Activated CD8-positive, alpha-beta memory T cell treated with anti-CD3 and anti-CD28 coated beads for 24 hours (primary cell): ENCODE measurements at regions not wholly inside any gene's neighbourhood (a gene's known extent, or its start where the extent isn't known, plus 50 kb on each side); places are given as distances from the start of the nearest gene placed in this dataset.

ENCODE experiments used
- DNase-seq: peaks from one replicate; pipeline ENCODE4 v3.0.0-alpha.2; 2020

DNA sequence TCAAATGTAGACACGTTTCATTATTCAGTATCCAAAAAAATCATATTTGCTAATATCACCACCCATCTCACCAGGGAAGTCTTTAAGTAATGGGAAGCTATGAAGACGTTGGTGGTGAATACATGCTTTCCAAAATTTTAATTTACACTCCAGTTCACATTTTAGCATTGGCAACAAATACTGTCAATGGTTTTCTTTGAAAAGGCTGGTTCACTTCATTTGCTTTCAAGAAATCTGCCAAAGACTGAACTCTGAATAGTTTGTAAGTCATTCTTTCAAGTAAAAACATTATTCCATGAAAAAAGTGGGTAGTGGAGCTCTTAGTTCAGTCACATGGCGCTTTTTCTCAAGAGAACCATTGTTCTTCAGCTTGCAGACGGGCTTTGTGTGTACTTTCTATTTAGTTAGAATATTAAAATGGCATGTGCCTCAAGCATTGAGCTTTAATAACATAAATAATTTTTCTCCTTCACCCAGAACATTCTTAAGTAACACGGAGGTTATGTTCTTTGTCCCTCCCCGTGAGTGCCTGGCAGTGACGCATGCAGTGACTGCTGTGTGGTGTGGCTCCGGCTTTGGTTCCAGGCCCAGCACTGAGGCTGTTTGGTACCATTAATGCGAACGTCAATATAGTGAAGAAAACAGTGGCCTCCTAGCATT lies 300.0 kb upstream of the HDAC4 start:
- DNase-seq: no peak

- DNase-seq: peak; percentile 24
These were observed 296.8 kb upstream of the HDAC4 start for GRCh38 chr2:239697399-239698164.

DNA sequence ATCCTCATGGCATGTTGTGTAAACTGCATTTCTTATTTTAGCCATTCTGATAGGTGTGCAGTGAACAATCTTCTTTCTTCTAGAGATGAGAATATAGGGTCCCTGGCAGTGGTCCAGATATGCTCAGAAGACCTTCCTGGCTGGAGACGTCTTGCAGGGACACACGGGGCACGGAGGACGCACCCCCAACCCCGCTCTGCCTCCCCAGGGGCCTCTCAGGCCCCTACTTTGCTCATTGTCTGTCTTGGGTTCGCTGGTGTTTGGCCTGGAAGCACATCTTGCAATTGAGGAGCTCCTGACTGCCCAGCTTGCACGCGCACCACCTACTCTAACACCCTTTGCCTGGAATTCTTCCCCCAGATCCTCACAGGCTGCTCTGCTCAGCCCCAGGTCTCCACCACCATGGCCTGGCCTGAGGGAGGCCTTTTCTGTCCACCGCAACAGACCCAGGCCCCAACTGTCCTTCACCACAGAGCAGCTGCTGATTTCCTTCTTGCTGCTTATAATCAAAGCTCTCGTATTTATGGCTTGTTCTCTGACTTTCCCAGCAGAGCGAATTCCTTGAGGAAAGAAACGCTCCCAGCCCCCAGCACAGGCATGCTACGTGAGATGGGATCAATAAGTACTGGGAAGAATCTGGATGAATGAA lies 295.9 kb upstream of the HDAC4 start:
- DNase-seq: no peak

DNA sequence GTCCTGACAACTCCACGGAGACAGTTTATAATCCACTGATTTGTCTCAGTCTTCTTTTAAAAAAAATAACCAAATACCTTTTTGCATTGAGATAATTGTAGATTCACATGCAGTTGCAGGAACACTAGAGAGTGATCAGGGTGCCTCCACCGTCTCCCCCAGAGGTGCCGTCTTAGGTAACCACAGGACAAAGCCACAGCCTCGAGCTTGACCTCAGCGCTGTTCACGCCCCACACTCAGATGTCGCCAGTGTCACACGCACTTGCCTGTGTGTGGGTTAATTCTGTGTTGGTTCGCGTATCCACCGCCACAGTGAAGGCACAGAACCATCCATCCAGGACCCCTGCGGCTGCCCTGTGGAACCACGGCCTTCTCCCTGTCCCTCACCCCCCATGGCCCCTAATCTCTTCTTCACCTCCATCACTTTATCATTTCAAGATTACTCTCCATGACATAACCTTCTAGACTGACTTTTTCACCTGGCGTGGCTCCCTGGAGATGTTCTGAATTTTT lies 295.0 kb upstream of the HDAC4 start:
- DNase-seq: no peak

GRCh38 chr2:239695106-239695727 lies 294.4 kb upstream of the HDAC4 start:
- DNase-seq: no peak

- no peak for DNase-seq
These were observed 293.7 kb upstream of the HDAC4 start for GRCh38 chr2:239694487-239694886.

GRCh38 chr2:239693761-239694415 lies 293.1 kb upstream of the HDAC4 start:
- DNase-seq: no peak

DNA sequence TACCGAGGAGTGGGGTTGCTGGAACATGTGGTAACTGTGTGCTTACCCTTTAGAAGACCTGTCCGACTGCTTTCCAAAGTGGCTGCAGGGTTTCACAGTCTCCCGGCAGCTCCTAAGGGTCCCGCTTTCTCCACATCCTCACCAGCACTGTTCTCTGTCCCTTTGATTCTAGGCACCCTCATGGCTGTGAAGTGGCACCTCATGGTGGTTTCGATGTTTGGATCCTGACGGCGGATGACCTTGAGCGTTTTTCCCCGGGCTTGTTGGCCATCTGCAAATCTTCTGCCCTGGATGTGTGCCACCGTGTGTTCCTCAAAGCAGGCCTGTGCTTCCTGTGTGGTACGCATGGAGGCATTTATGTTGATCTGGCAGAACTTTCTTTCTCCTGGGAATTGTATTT lies 292.5 kb upstream of the HDAC4 start:
- peak; percentile 24 for DNase-seq

GRCh38 chr2:239692919-239693318 lies 292.1 kb upstream of the HDAC4 start:
- peak; percentile 0 for DNase-seq

DNA sequence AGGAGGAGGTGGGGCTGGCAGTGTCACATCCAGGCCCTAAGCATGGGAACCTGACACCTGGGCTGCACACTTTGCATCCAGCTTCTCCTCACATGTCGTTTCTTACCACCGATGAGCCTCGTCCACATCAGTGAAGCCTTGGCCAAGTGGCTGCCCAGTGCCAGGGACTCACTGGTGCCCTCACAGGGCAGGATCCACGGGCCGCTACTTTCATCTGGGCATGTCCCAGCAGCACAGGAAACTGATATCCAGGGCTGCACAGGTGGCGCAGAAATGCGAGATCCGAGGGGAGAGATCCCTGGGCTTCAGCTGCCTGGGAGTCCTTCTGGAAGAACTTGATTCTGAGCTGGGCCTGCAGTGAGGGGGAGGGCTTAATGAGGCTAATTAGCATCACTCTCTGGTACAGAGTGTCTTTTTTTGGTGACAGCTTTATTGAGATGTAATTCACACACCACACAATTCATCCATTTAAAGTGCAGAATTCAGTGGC lies 291.6 kb upstream of the HDAC4 start:
- peak; percentile 15 for DNase-seq

- DNase-seq: peak; percentile 35
These were observed 290.9 kb upstream of the HDAC4 start for GRCh38 chr2:239691720-239692119.

GRCh38 chr2:239690651-239691631 lies 290.1 kb upstream of the HDAC4 start:
- DNase-seq: peak; percentile 40

DNA sequence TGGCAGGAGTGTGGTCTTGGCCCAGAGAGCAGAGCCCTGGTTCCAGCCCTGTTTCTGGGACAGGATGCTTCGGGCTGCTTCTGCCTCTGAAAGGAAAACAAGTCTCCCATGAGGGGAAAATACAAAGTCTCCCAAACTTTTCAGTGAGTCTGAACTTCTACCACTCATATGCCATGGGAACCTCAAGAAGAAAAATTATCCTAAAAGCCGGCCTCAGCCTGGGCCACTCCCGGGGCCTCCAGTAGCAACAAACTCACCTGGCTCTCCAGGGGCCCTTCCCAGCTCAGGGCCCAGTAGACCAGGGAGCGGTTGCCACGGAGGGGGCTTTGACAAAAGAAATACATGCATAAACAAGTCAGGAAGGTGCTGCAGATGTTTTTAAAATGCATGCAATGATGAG lies 289.2 kb upstream of the HDAC4 start:
- no peak for DNase-seq

DNA sequence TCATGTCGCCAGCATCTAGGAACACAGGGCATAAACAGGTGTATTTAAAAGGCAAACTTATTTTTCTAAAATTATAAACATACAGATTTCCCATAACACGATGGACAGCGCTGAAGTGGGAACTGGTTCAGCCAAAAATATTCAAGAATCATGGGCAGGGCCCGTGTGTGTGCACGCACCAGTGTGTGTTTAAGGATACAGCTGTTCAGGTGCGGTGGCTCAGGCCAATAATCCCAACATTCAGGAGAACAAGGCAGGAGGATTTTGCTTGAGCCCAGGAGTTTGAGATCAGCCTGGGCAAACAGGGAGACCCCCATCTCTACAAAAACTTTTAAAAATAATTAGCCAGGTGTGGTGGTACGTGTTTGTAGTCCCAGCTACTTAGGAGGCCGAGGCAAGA lies 288.6 kb upstream of the HDAC4 start:
- no peak for DNase-seq

DNA sequence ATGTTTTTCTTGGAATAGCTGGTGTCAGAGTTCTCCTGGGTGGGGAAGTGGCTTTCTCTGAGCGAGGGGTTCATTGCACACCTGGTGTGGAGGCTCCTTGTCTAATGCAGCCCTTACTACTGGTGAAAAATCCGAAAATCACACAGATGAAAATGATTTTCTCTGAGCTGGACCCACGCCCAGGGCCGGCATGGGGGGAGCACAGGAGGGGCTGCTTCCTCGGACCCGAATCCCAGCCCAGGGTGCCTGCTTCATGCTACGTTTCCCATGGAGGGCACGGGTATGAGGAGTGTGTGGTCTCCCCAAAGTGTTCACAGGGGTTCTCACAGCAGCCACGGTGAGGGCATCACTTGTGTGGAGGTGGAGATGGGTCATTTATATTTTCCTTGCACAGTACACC lies 288.0 kb upstream of the HDAC4 start:
- peak; percentile 7 for DNase-seq

GRCh38 chr2:239688122-239688681 lies 287.4 kb upstream of the HDAC4 start:
- peak; percentile 26 for DNase-seq

DNA sequence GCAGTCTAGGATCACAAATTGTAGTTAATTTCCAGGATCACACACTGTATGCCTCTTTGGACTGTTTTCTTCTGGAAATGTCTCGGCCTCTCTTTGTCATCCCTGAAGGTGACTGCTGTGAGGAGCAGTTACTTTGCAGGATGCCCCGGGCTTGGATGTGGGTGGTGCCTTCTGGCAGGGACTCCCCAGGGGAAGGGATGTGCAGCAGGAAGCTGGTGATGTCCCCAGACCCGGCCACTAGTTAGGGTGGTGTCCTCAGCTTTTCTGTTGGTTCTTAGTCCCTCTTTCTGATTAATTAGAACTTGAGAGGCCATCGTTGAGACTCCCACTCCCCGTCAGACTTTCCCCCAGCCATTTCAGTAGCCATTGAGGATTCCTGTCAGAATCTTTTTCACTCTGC lies 286.6 kb upstream of the HDAC4 start:
- no peak for DNase-seq

- no peak for DNase-seq
These were observed 285.1 kb upstream of the HDAC4 start for GRCh38 chr2:239685965-239686364.

GRCh38 chr2:239685556-239685955 lies 284.7 kb upstream of the HDAC4 start:
- DNase-seq: peak; percentile 15

DNA sequence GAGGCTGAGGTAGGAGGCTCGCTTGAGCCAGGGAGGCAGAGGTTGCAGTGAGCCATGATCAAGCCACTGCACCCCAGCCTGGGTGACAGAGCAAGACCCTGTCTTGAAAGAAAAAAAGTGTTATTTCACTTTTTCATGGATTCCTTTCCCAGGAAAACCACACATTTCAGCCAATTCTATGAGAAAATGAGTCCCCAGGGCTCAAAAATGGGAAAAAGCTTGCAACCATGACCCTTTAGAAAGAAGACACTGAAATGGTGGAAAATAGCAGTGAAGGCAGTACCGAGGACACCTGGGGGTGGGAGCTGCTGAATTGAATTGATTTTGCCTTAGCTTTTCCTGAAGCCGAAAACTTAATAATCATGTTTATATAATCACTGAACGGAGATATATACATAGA lies 284.2 kb upstream of the HDAC4 start:
- DNase-seq: no peak

DNA sequence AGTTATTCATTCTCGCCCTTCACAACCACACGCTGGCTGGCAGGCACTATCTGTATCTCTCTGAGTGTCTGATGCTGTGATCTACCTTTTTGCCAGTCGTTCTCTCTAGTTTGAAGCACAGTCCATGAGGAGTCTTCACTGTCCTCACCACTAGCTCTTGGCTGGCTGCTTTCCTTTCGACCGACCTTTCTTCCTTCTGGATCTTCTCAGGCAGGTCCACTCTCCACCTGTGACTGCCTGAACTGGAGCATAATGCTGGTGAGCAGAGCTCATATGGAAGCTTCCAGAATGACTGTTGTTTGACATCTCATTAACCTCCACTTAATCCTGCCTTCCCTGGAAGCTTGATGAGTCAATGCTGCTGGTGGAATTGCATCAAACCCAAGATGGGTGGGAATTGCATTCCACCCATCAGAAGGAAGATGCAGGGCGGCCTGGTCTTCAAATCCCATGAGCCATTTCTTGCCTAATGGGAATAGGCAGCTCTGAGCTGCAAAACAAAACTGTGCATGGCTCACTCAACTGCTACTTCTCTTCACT lies 283.5 kb upstream of the HDAC4 start:
- peak; percentile 9 for DNase-seq
